GM12864 (cell line): ENCODE measurements at regions not wholly inside any gene's neighbourhood (a gene's known extent, or its start where the extent isn't known, plus 50 kb on each side); places are given as distances from the start of the nearest gene placed in this dataset.

Source experiments
- DNase-seq: peaks from one replicate; pipeline ENCODE4 v3.0.0-alpha.2; 2011; ENCODE audit warnings: low read depth
- H3K4me3 ChIP-seq: 2 replicates; pipeline ENCODE4 v1.5.1; 2011; ENCODE audit warnings: mild to moderate bottlenecking, low read depth, low read length, control low read depth
- TF ChIP-seq, protein P1 (sequence below): IDR thresholded peaks from 2 replicates; pipeline ENCODE4 v1.5.1; 2011; ENCODE audit warnings: low read depth, mild to moderate bottlenecking, moderate library complexity, low read length, control low read depth, inconsistent platforms; ENCODE audit errors: missing control alignments

- DNase-seq, result no peak
- H3K4me3 ChIP-seq, result no peak overlapping the region
Observed at GRCh38 chr2:163878718-163879117, 142.9 kb upstream of the FIGN start.

GRCh38 chr2:163877316-163877715, 141.5 kb upstream of the FIGN start:
- TF ChIP-seq, protein P1, sequence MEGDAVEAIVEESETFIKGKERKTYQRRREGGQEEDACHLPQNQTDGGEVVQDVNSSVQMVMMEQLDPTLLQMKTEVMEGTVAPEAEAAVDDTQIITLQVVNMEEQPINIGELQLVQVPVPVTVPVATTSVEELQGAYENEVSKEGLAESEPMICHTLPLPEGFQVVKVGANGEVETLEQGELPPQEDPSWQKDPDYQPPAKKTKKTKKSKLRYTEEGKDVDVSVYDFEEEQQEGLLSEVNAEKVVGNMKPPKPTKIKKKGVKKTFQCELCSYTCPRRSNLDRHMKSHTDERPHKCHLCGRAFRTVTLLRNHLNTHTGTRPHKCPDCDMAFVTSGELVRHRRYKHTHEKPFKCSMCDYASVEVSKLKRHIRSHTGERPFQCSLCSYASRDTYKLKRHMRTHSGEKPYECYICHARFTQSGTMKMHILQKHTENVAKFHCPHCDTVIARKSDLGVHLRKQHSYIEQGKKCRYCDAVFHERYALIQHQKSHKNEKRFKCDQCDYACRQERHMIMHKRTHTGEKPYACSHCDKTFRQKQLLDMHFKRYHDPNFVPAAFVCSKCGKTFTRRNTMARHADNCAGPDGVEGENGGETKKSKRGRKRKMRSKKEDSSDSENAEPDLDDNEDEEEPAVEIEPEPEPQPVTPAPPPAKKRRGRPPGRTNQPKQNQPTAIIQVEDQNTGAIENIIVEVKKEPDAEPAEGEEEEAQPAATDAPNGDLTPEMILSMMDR, result no peak
- H3K4me3 ChIP-seq, result no peak overlapping the region
- no peak for DNase-seq

More at GRCh38 chr2:163878718-163879117, 142.9 kb upstream of the FIGN start:
- TF ChIP-seq, protein P1, result peak; percentile 68

- TF ChIP-seq, protein P1, result no peak
- H3K4me3 ChIP-seq, result no peak overlapping the region
- no peak for DNase-seq
Observed at GRCh38 chr2:163863073-163863472, 127.3 kb upstream of the FIGN start.

GRCh38 chr2:163859951-163860350, 124.1 kb upstream of the FIGN start:
- H3K4me3 ChIP-seq, result no peak overlapping the region
- DNase-seq, result no peak
- TF ChIP-seq, protein P1, result no peak

DNA sequence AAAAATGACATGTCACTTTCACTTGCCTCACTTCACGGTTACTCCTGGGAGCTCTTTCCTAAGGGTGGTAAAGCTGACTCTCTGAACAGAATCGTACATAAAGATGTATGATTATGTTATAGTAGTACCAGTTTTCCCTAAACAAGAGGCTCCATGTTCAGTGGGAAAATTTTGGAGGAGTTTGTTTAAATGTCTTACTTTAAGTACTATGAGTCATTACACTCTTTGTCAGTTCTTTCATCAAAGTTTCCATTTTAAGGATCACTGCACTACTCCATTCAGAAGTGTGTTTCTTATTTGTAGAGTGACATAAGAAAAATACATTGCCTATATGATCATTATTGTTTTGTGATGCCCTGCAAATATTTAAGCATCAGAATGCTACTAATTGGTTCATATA, 121.1 kb upstream of the FIGN start:
- TF ChIP-seq, protein P1, result no peak
- DNase-seq, result no peak
- no peak overlapping the region for H3K4me3 ChIP-seq

DNA sequence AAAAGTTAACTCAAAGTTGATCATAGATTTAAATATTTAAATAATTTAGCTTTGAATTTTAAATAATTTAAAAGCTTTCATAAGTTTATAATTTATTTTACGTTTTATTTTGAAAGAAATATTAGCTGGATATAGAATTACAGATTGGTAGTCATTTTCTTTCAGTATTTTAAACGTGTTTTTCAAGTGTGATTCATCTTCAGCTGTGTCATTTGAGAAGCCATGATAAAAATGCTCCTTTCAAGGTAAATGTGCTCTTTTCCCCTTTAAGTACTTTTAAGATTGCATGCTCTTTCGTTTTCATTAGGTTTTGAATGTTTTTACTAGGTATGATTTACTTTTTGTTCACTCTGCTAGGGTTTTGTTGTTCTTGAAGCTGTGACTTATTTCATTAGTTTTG, 116.8 kb upstream of the FIGN start:
- no peak overlapping the region for H3K4me3 ChIP-seq
- TF ChIP-seq, protein P1, result no peak
- no peak for DNase-seq

DNA sequence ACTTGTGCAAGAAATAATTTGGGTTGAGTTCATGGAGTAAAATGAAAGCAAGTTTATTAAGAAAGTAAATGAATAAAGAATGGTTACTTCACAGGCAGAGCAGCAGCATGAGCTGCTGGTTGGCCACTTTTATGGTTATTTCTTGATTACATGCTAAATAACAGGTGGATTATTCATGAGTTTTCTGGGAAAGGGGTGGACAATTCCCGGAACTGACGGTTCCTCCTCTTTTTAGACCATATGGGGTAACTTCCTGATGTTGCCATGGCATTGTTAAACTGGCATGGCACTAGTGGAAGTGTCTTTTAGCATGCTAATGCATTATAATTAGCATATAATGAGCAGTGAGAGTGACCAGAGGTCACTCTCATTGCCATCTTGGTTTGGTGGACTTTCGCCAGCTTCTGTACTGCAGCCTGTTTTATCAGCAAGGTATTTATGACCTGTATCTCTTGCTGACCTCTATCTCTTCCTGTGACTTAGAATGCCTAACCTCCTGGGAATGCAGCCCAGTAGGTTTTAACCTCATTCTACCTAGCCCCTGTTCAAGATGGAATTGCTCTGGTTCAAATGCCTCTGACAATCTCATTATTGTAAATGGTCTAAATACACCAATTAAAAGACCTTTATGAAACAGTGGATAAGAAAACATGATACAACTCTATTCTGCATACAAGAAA, 114.1 kb upstream of the FIGN start:
- no peak for DNase-seq
- TF ChIP-seq, protein P1, result no peak
- no peak overlapping the region for H3K4me3 ChIP-seq
